Colonic mucosa (tissue), 4 donors: ENCODE measurements at regions not wholly inside any gene's neighbourhood (a gene's known extent, or its start where the extent isn't known, plus 50 kb on each side); places are given as distances from the start of the nearest gene placed in this dataset.

ENCODE experiments used
- DNase-seq: peaks from one replicate; pipeline ENCODE4 v3.0.0-alpha.2; 2020
- H3K27ac ChIP-seq: fragments of 200-600 bp; one replicate; pipeline ENCODE4 v1.8.0; 2021
- H3K27me3 ChIP-seq: fragments of 200-600 bp; one replicate; pipeline ENCODE4 v1.8.0; 2021
- H3K36me3 ChIP-seq: fragments of 200-600 bp; one replicate; pipeline ENCODE4 v1.8.0; 2021
- H3K4me1 ChIP-seq: fragments of 200-600 bp; one replicate; pipeline ENCODE4 v1.8.0; 2021; ENCODE audit warnings: mild to moderate bottlenecking
- H3K4me3 ChIP-seq: fragments of 200-600 bp; one replicate; pipeline ENCODE4 v1.8.0; 2021
- H3K9ac ChIP-seq, 2 donors: one replicate each; pipeline ENCODE4 v1.7.0; 2013; ENCODE audit warnings: control low read depth in 2 of 2, low read depth in 2 of 2, low read length in 2 of 2
- H3K9me3 ChIP-seq: fragments of 200-600 bp; one replicate; pipeline ENCODE4 v1.8.0; 2021
- intact Hi-C: fragments of 100-400 bp; cut with DNase I; formaldehyde crosslinking; loops from one replicate; pipeline ENCODE4 v1.14.1; 2022
- TF ChIP-seq, protein P1 (sequence below): fragments of 200-600 bp; IDR thresholded peaks from one replicate; pipeline ENCODE4 v1.8.0; 2022; ENCODE audit warnings: antibody characterized with exemption, mild to moderate bottlenecking
- donor health status: healthy.
- donor health status: DM: no; HTN: no; CAD: no.
- donor health status: DM: no; HTN: no; CAD: no.

DNA sequence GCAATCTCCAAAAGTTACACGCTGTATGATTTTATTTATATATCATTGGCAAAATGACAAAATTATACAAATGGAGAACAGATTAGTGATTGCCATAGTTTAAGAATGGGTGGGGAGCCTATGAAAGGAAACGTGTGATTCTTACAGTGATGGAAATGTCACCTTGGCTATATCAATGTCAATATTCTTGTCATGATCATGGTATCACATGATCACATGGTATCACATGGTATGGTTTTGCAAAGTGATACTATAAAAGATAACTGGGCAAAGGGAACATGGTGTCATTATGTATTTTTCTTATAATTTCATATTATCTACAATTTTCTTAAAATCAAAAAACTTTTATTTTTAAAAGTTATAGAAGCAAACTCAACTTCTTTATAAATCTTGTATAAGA is 606.2 kb upstream of the ZEB2 start:
- intact Hi-C loops = no loop called here
- no peaks in the 10 kb centered on the region for H3K4me1 ChIP-seq
- TF ChIP-seq, protein P1, sequence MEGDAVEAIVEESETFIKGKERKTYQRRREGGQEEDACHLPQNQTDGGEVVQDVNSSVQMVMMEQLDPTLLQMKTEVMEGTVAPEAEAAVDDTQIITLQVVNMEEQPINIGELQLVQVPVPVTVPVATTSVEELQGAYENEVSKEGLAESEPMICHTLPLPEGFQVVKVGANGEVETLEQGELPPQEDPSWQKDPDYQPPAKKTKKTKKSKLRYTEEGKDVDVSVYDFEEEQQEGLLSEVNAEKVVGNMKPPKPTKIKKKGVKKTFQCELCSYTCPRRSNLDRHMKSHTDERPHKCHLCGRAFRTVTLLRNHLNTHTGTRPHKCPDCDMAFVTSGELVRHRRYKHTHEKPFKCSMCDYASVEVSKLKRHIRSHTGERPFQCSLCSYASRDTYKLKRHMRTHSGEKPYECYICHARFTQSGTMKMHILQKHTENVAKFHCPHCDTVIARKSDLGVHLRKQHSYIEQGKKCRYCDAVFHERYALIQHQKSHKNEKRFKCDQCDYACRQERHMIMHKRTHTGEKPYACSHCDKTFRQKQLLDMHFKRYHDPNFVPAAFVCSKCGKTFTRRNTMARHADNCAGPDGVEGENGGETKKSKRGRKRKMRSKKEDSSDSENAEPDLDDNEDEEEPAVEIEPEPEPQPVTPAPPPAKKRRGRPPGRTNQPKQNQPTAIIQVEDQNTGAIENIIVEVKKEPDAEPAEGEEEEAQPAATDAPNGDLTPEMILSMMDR = no peak
- no peak overlapping the region for H3K9ac ChIP-seq
- H3K27ac ChIP-seq = no peak overlapping the region
- H3K36me3 ChIP-seq = no peaks in the 10 kb centered on the region
- no peaks in the 10 kb centered on the region for H3K9me3 ChIP-seq
- no peak for DNase-seq
- H3K4me3 ChIP-seq = no peak overlapping the region
- H3K27me3 ChIP-seq = no peaks in the 10 kb centered on the region

DNA sequence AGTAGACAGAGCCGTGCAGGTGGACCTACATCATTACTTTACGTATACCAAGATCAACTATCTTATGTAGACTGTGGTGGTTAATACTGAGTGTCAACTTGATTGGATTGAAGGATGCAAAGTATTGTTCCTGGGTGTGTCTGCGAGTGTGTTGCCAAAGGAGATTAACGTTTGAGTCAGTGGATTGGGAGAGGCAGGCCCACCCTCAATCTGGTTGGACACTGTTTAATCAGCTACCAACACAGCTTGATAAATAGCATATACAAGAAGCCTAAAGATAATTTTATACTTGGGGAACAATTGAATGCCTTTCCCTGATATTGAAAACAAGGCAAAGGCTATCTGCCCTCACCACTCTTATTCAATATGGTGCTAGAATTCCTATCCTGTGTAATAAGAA is 604.2 kb upstream of the ZEB2 start:
- intact Hi-C loops = no loop called here
- no peak overlapping the region for H3K27ac ChIP-seq
- TF ChIP-seq, protein P1 = no peak

DNA sequence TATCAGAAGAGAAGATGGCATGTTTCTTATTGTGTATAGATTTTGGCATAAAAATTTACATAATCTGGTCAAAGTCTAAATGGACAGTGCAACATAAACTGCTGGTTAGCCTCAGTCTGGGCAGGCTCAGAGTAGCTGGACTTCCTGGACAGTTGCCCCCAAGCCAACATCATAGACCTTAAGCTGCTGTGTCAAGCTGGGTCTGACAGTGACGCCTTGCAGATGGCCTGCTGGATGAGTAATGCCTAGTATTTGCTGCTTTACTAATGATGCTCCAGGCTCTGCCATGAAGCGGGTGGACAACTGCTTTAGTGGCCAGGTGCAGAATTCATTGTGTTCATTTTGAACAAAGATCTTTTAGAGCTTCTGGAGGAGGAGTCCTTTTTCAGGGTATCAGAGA is 603.7 kb upstream of the ZEB2 start:
- H3K9me3 ChIP-seq = no peaks in the 10 kb centered on the region
- H3K9ac ChIP-seq = no peak overlapping the region
- H3K4me1 ChIP-seq = no peaks in the 10 kb centered on the region
- peak; percentile 41 for DNase-seq
- no peaks in the 10 kb centered on the region for H3K36me3 ChIP-seq
- intact Hi-C loops = no loop called here
- no peaks in the 10 kb centered on the region for H3K27me3 ChIP-seq
- TF ChIP-seq, protein P1 = no peak
- H3K27ac ChIP-seq = no peak overlapping the region
- H3K4me3 ChIP-seq = no peak overlapping the region

More for the DNA sequence above, 604.2 kb upstream of the ZEB2 start:
- H3K27me3 ChIP-seq = no peaks in the 10 kb centered on the region
- no peak for DNase-seq
- H3K4me1 ChIP-seq = no peaks in the 10 kb centered on the region
- no peaks in the 10 kb centered on the region for H3K9me3 ChIP-seq
- no peak overlapping the region for H3K9ac ChIP-seq
- H3K4me3 ChIP-seq = no peak overlapping the region
- H3K36me3 ChIP-seq = no peaks in the 10 kb centered on the region

DNA sequence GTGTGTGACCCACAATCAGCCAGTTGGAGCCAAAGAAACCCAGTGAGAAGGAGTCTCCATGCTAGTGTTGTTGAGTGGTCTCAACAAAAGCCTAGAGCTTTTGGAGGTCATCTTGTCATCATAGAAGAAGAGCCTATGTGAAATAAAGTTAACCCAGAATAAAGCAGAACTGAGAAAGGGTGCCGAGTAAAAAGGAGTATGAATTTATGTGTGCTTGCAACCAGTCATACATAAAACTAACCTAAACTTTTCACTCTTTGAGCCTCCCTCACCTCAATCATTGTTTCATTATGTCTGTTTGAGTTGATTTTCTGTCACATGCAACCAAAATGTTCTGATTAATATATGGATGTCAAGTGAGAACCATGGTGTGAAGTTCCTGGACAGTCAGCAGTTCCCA is 599.3 kb upstream of the ZEB2 start:
- no peak overlapping the region for H3K9ac ChIP-seq
- H3K4me1 ChIP-seq = no peaks in the 10 kb centered on the region
- no peak overlapping the region for H3K4me3 ChIP-seq
- DNase-seq = no peak
- intact Hi-C loops = no loop called here
- H3K27me3 ChIP-seq = no peaks in the 10 kb centered on the region
- no peaks in the 10 kb centered on the region for H3K36me3 ChIP-seq
- no peaks in the 10 kb centered on the region for H3K9me3 ChIP-seq
- no peak overlapping the region for H3K27ac ChIP-seq
- TF ChIP-seq, protein P1 = no peak

DNA sequence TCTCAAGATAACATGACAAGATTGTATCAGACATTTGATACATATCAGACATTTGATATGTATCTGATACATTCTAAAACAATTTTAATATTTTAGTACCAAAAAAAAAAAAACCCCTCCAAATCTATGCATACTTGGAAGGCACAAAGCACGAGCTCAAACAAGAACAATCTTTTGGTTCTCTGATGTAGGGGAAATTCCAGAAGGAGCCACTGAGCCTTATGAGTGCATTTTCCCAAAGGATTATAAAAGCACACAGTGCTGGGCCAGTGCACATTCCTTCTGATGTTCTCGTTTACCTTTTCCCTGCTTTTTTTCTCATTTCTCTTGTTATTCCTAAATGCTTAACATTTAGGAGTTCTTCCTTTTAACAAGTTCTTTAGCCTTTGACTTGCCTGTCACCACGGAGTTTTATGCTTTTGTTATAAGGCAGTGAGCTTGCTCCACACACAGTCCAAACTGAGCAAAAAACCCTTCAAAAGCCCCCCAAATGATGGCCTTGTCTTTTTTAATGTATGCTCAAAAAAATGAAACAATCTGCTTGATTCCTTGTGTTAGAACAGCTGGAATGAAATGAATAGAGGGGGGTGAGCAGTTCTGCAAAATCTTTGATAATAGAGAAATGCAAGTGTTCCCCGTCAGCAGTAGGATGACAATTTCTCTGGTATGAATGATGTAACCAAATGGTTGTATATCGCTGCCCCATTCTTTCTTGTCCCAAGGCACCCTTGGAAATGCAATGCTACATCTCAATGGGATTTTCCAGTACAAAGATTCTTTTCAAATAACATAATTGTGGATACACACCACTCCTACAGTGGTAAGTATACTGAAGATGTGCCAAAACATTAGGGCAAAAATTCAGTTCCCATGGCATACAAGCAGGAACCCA is 597.2 kb upstream of the ZEB2 start:
- no peaks in the 10 kb centered on the region for H3K9me3 ChIP-seq
- DNase-seq = no peak
- H3K27me3 ChIP-seq = no peaks in the 10 kb centered on the region
- no peaks in the 10 kb centered on the region for H3K4me1 ChIP-seq
- TF ChIP-seq, protein P1 = no peak
- no peak overlapping the region for H3K9ac ChIP-seq
- H3K36me3 ChIP-seq = no peaks in the 10 kb centered on the region
- intact Hi-C loops = no loop called here
- no peak overlapping the region for H3K4me3 ChIP-seq
- no peak overlapping the region for H3K27ac ChIP-seq
